Central memory CD4-positive, alpha-beta T cell (primary cell): ENCODE measurements at regions not wholly inside any gene's neighbourhood (a gene's known extent, or its start where the extent isn't known, plus 50 kb on each side); places are given as distances from the start of the nearest gene placed in this dataset.

Experiments
- DNase-seq: peaks from one replicate; pipeline ENCODE4 v3.0.0; 2022

GRCh38 chr2:100660851-100661584 is 98.2 kb downstream of the PDCL3 start:
- no peak for DNase-seq

- no peak for DNase-seq
These were observed 100.1 kb downstream of the PDCL3 start for GRCh38 chr2:100662866-100663265.

GRCh38 chr2:100664021-100664755 is 101.4 kb downstream of the PDCL3 start:
- DNase-seq, result no peak

GRCh38 chr2:100664756-100665101 is 101.9 kb downstream of the PDCL3 start:
- DNase-seq, result no peak

GRCh38 chr2:100666996-100667395 is 104.2 kb downstream of the PDCL3 start:
- no peak for DNase-seq

- no peak for DNase-seq
These were observed 105.0 kb downstream of the PDCL3 start for GRCh38 chr2:100667801-100668200.

- no peak for DNase-seq
These were observed 107.4 kb downstream of the PDCL3 start for GRCh38 chr2:100670232-100670631.

- DNase-seq, result no peak
These were observed 110.3 kb downstream of the PDCL3 start for GRCh38 chr2:100673115-100673514.

GRCh38 chr2:100673691-100674485 is 111.1 kb downstream of the PDCL3 start:
- DNase-seq, result no peak

GRCh38 chr2:100674666-100675065 is 111.9 kb downstream of the PDCL3 start:
- no peak for DNase-seq

GRCh38 chr2:100675373-100675772 is 112.6 kb downstream of the PDCL3 start:
- DNase-seq, result no peak

- no peak for DNase-seq
These were observed 113.1 kb downstream of the PDCL3 start for GRCh38 chr2:100675855-100676254.

GRCh38 chr2:100676346-100676745 is 113.6 kb downstream of the PDCL3 start:
- DNase-seq, result no peak

GRCh38 chr2:100677611-100678185 is 114.9 kb downstream of the PDCL3 start:
- DNase-seq, result no peak

GRCh38 chr2:100679211-100679610 is 116.4 kb downstream of the PDCL3 start:
- DNase-seq, result no peak

GRCh38 chr2:100682536-100682935 is 119.7 kb downstream of the PDCL3 start:
- DNase-seq, result no peak

- DNase-seq, result no peak
These were observed 120.4 kb downstream of the PDCL3 start for GRCh38 chr2:100683231-100683630.

GRCh38 chr2:100691846-100692245 is 128.1 kb upstream of the NPAS2 start:
- no peak for DNase-seq

GRCh38 chr2:100692381-100692780 is 127.6 kb upstream of the NPAS2 start:
- no peak for DNase-seq

- DNase-seq, result no peak
These were observed 127.0 kb upstream of the NPAS2 start for GRCh38 chr2:100692906-100693305.

GRCh38 chr2:100699131-100699530 is 120.8 kb upstream of the NPAS2 start:
- no peak for DNase-seq

- DNase-seq, result no peak
These were observed 117.4 kb upstream of the NPAS2 start for GRCh38 chr2:100702438-100703109.

GRCh38 chr2:100703213-100703612 is 116.7 kb upstream of the NPAS2 start:
- no peak for DNase-seq
